ENCODE measurements at regions not wholly inside any gene's neighbourhood (a gene's known extent, or its start where the extent isn't known, plus 50 kb on each side); places are given as distances from the start of the nearest gene placed in this dataset.
"Not testable (repeated sequence)": the region's sequence is repeated elsewhere in the genome, so short reads cannot be mapped to it uniquely, and the experiment has no call there.

DNA sequence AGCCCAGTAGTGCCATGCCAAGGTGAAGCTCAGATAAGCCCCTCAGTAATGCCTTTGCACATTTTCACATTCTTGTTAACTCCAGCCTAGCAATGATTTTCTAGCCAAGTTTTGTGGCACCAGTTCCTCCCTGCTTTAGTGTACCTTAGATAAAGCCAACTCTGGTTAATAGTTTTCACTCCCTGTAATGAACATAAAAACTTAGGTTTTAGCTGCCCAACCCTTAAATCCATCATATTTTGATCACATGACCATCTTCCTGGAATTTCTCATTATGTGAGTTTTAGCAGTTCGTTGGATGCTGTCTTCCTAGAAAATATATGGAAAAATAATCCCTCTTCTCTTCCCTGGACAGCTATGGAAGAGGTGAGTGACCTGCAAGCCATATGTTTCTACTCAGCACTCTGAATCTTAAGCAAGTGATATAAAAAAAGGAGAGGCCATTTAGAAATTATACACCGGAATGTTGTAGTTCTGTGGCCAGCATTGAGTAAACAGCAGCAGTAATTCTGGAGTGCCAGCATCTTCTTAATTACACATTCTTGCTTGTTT is 62.2 kb upstream of the P2RY1 start:
- DNase-seq (no peak), ATAC-seq (no peak)
- intact Hi-C loops (cut with micrococcal nuclease): loop anchor here (1.0 kb wide), 1 partner anchor 34 kb away; no protein-coding TSS in a partner anchor
- POLR2A ChIA-PET: no interaction called here
- Mint-ChIP-seq H3K36me3 (ENCODE audit: low read depth) (no peaks in the 10 kb centered on the region), H3K4me1 (ENCODE audit: low read depth) (no peaks in the 10 kb centered on the region), H3K4me3 (no peak overlapping the region), H3K27ac (no peak overlapping the region), H3K27me3 (no peaks in the 10 kb centered on the region), H3K9me3 (no peaks in the 10 kb centered on the region)
- no peak for TF ChIP-seq CTCF (IDR thresholded peaks at IDR 0.05)
- CTCF ChIA-PET: no interaction called here

DNA sequence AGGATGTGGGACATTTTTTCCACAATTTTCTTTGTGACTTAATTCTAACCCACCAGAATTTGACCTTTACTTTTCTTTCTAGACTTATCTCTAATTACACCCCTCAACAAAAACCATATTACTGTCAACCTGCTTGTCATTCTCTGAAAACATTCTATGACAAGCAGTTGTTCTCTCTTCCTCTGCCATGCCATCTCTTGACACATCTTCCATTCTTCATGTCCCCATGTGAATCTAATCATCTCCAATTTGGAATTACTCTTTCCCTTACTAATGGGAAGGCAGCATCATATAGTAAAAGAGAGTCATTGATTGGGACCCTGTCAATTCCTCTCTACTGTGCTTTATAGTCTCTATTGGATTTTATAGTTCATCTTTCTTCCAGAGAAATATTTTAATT is 61.3 kb upstream of the P2RY1 start:
- ATAC-seq (no peak), DNase-seq (no peak)
- intact Hi-C loops (cut with micrococcal nuclease): loop anchor here (1.0 kb wide), 1 partner anchor 33 kb away; no protein-coding TSS in a partner anchor
- Mint-ChIP-seq H3K4me3 (no peak overlapping the region), H3K4me1 (ENCODE audit: low read depth) (no peaks in the 10 kb centered on the region), H3K27me3 (no peaks in the 10 kb centered on the region), H3K27ac (no peak overlapping the region), H3K9me3 (no peaks in the 10 kb centered on the region), H3K36me3 (ENCODE audit: low read depth) (no peaks in the 10 kb centered on the region)
- no peak for TF ChIP-seq CTCF (IDR thresholded peaks at IDR 0.05)
- CTCF ChIA-PET: no interaction called here
- POLR2A ChIA-PET: no interaction called here

DNA sequence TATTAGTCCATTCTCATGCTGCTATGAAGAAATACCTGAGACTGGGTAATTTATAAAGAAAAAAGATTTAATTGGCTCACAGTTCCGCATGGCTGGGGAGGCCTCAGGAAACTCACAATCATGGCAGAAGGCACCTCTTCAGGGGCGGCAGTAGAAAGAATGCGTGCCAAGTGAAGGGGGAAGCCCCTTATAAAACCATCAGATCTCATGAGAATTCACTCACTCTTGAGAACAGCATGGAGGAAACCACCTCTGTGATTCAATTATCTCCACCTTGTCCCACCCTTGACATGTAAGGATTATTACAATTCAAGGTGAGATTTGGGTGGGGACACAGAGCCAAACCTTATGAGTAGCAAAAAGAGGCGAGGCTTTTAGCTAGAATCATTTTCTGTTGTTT is 60.7 kb upstream of the P2RY1 start:
- intact Hi-C loops (cut with micrococcal nuclease); H3K4me3 Mint-ChIP-seq; H3K27ac Mint-ChIP-seq; H3K27me3 Mint-ChIP-seq; ATAC-seq; H3K36me3 Mint-ChIP-seq (ENCODE audit: low read depth); DNase-seq; POLR2A ChIA-PET; H3K9me3 Mint-ChIP-seq; CTCF ChIA-PET; H3K4me1 Mint-ChIP-seq (ENCODE audit: low read depth): not testable (repeated sequence)

GRCh38 chr3:152778022-152778421 is 56.9 kb upstream of the P2RY1 start:
- TF ChIP-seq CTCF (IDR thresholded peaks at IDR 0.05): no peak

GRCh38 chr3:152779653-152780052 is 55.3 kb upstream of the P2RY1 start:
- POLR2A ChIA-PET: no interaction called here
- DNase-seq (no peak), ATAC-seq (no peak)
- Mint-ChIP-seq H3K4me3 (no peak overlapping the region), H3K4me1 (ENCODE audit: low read depth) (no peaks in the 10 kb centered on the region), H3K27ac (no peak overlapping the region), H3K36me3 (ENCODE audit: low read depth) (no peaks in the 10 kb centered on the region), H3K9me3 (no peaks in the 10 kb centered on the region), H3K27me3 (peaks cover 1% of the 10 kb centered on the region)
- CTCF ChIA-PET: no interaction called here
- intact Hi-C loops (cut with micrococcal nuclease): no loop called here
- TF ChIP-seq CTCF (IDR thresholded peaks at IDR 0.05): no peak

More at GRCh38 chr3:152778022-152778421, 56.9 kb upstream of the P2RY1 start:
- no peaks in the 10 kb centered on the region for H3K9me3 Mint-ChIP-seq
- H3K27me3 Mint-ChIP-seq: peaks cover 1% of the 10 kb centered on the region
- H3K36me3 Mint-ChIP-seq (ENCODE audit: low read depth): no peaks in the 10 kb centered on the region
- ChIA-PET CTCF (interaction anchor here (0.6 kb wide), 1 partner anchor 269 kb away, joined by 3 read pairs; no protein-coding TSS in a partner anchor), POLR2A (no interaction called here)
- no peak for ATAC-seq
- no peak overlapping the region for H3K27ac Mint-ChIP-seq
- DNase-seq: no peak
- no peak overlapping the region for H3K4me3 Mint-ChIP-seq
- intact Hi-C loops (cut with micrococcal nuclease): no loop called here
- no peaks in the 10 kb centered on the region for H3K4me1 Mint-ChIP-seq (ENCODE audit: low read depth)

DNA sequence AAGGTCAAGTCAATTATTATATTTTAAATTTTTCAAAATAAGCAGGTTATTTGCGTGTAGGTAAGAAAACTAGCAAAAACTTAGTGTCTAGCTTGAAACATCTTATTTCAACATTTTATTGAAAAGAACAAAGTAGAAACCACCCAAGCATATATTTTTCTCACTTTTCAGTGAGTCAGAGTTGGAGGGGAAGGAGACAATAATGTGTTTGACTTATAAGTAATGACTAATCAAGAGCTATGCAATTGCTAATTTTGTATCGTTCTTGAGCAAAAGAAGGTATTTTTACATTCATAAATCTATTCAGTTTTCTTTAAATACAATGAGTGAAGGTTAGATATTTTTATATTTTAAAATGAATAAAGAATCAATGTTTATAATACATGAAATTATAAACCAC is 54.4 kb upstream of the P2RY1 start:
- ATAC-seq: no peak
- POLR2A ChIA-PET: no interaction called here
- DNase-seq: no peak
- no peak overlapping the region for H3K4me3 Mint-ChIP-seq
- peaks cover 1% of the 10 kb centered on the region for H3K27me3 Mint-ChIP-seq
- CTCF ChIA-PET: no interaction called here
- H3K9me3 Mint-ChIP-seq: no peaks in the 10 kb centered on the region
- no peak for TF ChIP-seq CTCF (IDR thresholded peaks at IDR 0.05)
- no peak overlapping the region for H3K27ac Mint-ChIP-seq
- no peaks in the 10 kb centered on the region for H3K36me3 Mint-ChIP-seq (ENCODE audit: low read depth)
- intact Hi-C loops (cut with micrococcal nuclease): no loop called here
- no peaks in the 10 kb centered on the region for H3K4me1 Mint-ChIP-seq (ENCODE audit: low read depth)
